GM18508 (cell line): ENCODE measurements at regions not wholly inside any gene's neighbourhood (a gene's known extent, or its start where the extent isn't known, plus 50 kb on each side); places are given as distances from the start of the nearest gene placed in this dataset.
A peak's percentile ranks its signal among the peaks of the same experiment; 100 is the strongest.

Experiments
- ATAC-seq: cut with Tn5 transposase; IDR thresholded peaks from one replicate; pipeline ENCODE4 v1.9.1; 2021; ENCODE audit warnings: moderate number of reproducible peaks; ENCODE audit not compliant: insufficient read depth, unreplicated experiment

GRCh38 chr5:110019780-110020179 lies 330.1 kb downstream of the MAN2A1 start:
- ATAC-seq: no peak

DNA sequence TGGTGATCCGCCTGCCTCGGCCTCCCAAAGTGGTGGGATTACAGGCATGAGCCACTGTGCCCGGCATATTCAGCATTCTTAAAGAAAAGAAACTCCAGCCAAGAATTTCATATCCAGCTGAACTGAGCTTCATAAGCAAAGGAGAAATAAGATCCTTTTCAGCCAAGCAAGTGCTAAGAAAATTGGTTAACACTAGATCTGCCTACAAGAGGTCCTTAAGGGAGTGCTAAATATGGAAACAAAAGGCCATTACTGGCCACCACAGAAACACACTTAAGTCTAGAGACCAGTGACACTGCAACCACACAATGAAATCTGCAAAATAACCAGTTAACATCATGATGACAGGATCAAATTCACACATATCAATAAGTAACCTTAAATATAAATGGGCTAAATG lies 331.5 kb downstream of the MAN2A1 start:
- no peak for ATAC-seq

GRCh38 chr5:110025160-110025559 lies 335.4 kb downstream of the MAN2A1 start:
- ATAC-seq: no peak

DNA sequence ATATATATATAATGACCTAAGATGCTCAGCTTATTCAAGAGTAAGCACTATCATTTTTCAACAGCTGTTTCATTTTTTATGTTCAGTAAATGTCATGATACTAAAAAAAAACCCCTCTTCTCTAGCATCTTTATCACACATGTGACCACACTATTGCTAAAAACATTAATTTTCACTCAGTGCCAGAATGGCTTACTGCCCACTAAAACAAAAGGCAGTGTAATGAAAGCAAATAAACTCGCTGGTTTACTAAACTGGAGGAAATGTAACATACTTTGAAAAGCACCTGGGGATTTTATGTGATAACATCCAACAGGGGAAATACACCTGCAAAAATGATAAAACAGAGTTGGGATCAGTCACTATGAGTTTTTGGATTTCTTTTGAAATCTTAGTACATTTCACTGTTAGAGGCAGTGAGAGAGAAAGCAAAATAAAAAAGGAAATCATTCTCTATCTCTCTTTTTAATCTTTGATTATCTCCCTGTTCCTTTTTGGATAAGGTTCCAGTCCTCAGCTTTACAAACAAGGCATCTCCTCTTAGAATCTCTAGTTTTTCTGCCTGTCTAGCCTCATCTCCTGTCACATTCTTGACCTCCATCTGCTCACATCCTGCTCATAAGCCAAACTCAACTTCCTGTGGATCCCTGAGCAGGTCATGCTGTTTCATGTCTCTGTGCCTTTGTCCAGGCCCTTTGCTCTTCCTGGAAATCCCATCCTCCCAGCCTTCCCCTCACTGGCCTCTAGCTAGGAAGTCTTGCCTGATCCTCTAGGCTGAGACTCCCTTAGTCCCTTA lies 338.0 kb downstream of the MAN2A1 start:
- no peak for ATAC-seq

GRCh38 chr5:110031402-110032140 lies 341.8 kb downstream of the MAN2A1 start:
- ATAC-seq: no peak

- no peak for ATAC-seq
These were observed 342.6 kb downstream of the MAN2A1 start for GRCh38 chr5:110032376-110032775.

DNA sequence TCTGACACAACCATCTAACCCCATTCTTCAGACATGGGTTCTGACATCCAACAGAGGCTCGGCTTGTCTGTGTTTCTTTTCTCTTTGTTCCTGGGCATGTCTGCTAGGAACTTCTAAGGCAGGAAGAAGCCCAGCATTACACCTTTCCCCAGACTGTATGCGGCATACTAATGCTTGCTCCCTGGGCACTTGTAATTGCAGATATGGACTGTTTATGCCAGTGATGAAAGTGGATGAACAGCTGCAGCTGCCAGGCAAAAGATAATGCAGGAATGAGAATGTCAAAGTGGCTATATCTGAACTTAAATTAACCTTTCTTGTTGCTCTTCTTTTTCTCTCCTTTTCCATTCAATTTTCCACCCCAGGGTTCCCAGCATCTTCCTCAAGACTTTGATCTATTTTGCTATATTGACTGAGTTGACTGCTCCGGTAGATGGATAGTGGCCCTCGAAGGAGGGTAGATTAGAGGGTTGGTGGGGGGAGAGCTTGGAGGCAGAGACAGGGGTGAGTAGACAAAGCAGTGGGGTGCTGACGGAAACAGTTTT lies 344.4 kb downstream of the MAN2A1 start:
- no peak for ATAC-seq

DNA sequence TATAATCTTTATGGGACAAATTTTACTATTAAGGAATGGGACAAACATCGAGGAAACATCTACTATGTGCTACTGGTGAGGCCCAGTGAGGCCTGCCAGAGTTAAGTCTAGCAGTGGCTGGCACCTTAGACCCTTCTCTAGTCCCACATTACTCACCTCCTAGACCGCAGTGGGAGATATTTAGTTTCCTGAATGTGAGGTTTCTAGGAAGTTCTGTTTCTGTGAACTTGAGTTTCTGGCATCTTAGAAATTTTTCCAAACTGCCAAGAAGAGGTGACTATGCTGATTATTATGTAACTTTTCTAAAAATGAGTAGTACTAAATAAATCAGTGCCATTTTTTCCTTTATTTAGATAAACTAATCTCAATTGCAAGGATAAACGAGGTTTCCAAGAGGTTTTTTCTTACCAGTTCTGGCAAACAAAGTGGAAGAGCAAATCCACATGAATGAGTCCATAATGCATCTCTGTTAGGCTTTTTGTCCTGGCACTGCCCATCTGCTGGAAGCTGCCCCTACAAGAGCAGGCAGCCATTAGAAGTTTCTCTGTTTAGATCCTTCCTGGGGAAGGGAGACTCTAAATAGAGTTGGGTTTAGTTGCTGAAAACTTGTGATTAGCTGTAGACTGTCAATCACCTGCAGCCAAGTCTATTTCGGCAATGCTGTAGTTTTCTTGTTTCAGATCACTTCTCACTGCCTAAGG lies 348.7 kb downstream of the MAN2A1 start:
- ATAC-seq: no peak

GRCh38 chr5:110040178-110040577 lies 350.5 kb downstream of the MAN2A1 start:
- no peak for ATAC-seq

DNA sequence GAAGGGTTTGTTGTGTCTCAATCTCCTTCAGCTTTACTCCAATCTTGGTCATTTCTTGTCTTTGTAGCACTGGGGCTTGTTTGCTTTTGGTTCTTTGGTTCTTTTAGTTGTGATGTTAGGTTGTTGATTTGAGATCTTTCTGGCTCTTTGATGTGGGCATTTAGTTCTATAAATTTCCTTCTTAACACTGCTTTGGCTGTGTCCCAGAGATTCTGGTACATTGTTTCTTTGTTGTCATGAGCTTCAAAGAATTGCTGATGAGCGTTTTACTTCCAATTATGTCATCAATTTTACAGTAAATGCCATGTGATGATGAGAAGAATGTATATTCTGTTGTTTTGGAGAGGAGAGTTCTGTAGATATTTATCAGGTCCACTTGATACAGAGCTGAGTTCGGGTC lies 353.3 kb downstream of the MAN2A1 start:
- ATAC-seq: no peak

DNA sequence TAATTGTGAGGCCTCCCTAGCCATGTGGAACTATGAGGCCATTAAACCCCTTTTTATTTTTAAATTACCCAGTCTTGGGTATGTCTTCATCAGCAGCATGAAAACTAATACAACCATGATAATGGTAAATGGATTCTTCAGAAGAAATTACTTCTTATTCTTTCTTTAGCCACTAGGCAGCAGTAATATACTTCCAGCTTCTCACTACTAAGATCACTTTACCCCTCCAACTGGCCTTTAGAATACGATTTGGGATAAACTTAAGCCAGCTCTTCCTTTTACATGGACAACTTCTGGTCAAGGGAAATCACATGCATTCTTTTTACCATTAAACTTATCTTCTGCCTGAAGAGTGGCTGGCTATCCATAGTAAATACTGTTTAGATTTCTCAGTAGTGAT lies 355.4 kb downstream of the MAN2A1 start:
- no peak for ATAC-seq

- ATAC-seq: no peak
These were observed 358.8 kb downstream of the MAN2A1 start for GRCh38 chr5:110048491-110048890.

- ATAC-seq: no peak
These were observed 360.1 kb downstream of the MAN2A1 start for GRCh38 chr5:110049816-110050215.

DNA sequence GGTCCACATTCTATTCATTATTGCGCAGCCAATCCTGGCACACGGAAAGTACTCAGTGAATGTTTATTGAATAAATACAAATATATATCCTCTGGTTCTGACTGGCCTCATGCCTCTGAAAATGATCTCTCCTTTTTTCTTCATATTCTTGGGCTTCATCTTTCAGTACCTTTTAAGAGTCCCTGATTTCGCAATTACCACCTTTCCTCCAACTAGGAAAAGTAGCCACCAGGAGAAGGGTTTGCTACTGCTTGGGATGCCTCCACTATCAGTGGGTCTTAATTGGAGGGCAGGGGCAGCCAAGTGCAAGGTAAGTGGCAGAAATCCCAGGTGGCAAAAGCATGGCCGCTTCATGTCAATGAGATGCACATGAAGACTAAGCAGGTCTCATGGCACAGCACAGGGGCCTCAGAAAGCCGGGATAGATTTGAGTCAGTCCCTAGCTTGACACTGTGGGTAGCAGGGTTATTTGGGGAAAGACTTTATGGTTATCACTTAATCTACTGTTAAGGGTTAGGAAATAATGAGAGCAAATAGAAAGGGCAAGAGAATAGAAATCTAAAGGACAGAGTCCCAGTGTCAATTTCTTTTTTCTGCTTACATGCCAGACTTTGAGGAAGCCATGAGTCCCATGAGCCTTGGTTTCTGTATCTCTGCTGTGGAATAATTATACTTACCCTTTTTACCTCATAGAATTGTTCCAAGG lies 361.1 kb downstream of the MAN2A1 start:
- ATAC-seq: no peak

- no peak for ATAC-seq
These were observed 363.5 kb downstream of the MAN2A1 start for GRCh38 chr5:110053205-110053604.

DNA sequence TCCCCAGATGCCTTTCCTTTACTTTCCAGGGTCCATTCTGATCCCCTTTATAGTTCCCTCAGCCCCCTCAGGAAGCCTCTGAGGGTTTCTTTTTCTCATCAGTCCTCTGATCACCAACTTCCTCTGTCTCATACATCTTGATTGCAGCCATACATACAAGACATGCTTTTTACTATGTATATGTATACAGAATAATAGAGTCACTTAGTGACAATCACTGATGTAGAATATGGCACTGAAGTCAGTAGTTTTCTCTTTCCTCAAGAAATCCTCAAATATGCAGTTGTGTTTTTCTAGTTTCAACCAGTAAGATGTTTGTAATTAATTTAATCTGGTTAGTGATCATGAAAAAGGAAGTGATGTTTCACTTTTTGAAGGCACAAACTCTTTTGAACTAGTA lies 364.1 kb downstream of the MAN2A1 start:
- ATAC-seq: no peak

- peak; percentile 89 for ATAC-seq
These were observed 364.5 kb downstream of the MAN2A1 start for GRCh38 chr5:110054240-110054639.

DNA sequence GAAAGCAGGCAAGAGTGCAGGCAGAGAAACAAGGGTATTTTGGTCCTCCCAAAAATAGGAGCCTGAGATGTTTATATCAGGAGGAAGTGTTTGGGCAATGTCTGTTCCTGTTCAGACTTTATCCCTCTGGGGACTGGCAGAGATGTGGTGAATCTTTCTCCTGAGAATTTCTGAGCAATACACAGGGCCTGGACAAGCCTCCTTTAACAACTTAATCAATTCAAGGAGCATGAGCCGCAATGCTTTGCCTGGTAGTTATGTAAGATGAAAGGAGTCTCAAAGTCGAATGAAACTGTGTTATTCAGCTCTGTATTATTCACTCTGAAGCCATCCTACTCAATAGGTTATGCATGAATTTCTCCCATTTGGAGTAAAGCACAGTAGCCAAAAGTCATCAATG lies 365.6 kb downstream of the MAN2A1 start:
- ATAC-seq: no peak

GRCh38 chr5:110056580-110057114 lies 366.9 kb downstream of the MAN2A1 start:
- ATAC-seq: no peak

GRCh38 chr5:110058175-110058574 lies 368.4 kb downstream of the MAN2A1 start:
- ATAC-seq: no peak
